ENCODE measurements at regions not wholly inside any gene's neighbourhood (a gene's known extent, or its start where the extent isn't known, plus 50 kb on each side); places are given as distances from the start of the nearest gene placed in this dataset.

- Histone ChIP-seq H3K9me3 (ENCODE audit: low read depth, low read length, poor library complexity, severe bottlenecking) (no peaks in the 10 kb centered on the region), H3K36me3 (ENCODE audit: insufficient read depth, low read length, poor library complexity, severe bottlenecking) (no peaks in the 10 kb centered on the region), H3K4me1 (ENCODE audit: insufficient read depth, low read length, poor library complexity, severe bottlenecking) (no peaks in the 10 kb centered on the region), H3K27me3 (replicated peaks; ENCODE audit: insufficient read depth, low read depth, low read length, poor library complexity) (no peaks in the 10 kb centered on the region), H3K4me3 (ENCODE audit: low read depth, low read length, poor library complexity, severe bottlenecking) (no peak overlapping the region), H3K27ac (ENCODE audit: low read depth, low read length, poor library complexity, severe bottlenecking) (no peak overlapping the region)
- ChIA-PET CTCF (no interaction called here), POLR2A (ENCODE audit: low non-redundant PET) (no interaction called here)
- intact Hi-C loops (cut with micrococcal nuclease; ENCODE audit: unreplicated experiment) = no loop called here
- DNase-seq (ENCODE audit: low spot score) = no peak
- BruUV-seq (replicated peaks) = no TSS peak
- TF ChIP-seq, protein P1, sequence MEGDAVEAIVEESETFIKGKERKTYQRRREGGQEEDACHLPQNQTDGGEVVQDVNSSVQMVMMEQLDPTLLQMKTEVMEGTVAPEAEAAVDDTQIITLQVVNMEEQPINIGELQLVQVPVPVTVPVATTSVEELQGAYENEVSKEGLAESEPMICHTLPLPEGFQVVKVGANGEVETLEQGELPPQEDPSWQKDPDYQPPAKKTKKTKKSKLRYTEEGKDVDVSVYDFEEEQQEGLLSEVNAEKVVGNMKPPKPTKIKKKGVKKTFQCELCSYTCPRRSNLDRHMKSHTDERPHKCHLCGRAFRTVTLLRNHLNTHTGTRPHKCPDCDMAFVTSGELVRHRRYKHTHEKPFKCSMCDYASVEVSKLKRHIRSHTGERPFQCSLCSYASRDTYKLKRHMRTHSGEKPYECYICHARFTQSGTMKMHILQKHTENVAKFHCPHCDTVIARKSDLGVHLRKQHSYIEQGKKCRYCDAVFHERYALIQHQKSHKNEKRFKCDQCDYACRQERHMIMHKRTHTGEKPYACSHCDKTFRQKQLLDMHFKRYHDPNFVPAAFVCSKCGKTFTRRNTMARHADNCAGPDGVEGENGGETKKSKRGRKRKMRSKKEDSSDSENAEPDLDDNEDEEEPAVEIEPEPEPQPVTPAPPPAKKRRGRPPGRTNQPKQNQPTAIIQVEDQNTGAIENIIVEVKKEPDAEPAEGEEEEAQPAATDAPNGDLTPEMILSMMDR (conservative IDR thresholded peaks at IDR 0.05; ENCODE audit: low read depth, low read length) = no peak
- no peak for TF ChIP-seq EZH2 (IDR thresholded peaks at IDR 0.05; ENCODE audit: borderline replicate concordance, low read depth, low read length, poor library complexity, severe bottlenecking)
Observed at GRCh38 chr11:90364527-90364926, 141.7 kb upstream of the CHORDC1 start.

GRCh38 chr11:90363739-90364138 lies 140.9 kb upstream of the CHORDC1 start:
- Histone ChIP-seq H3K36me3 (ENCODE audit: insufficient read depth, low read length, poor library complexity, severe bottlenecking) (no peaks in the 10 kb centered on the region), H3K27ac (ENCODE audit: low read depth, low read length, poor library complexity, severe bottlenecking) (no peak overlapping the region), H3K27me3 (replicated peaks; ENCODE audit: insufficient read depth, low read depth, low read length, poor library complexity) (no peaks in the 10 kb centered on the region), H3K9me3 (ENCODE audit: low read depth, low read length, poor library complexity, severe bottlenecking) (no peaks in the 10 kb centered on the region), H3K4me1 (ENCODE audit: insufficient read depth, low read length, poor library complexity, severe bottlenecking) (no peaks in the 10 kb centered on the region), H3K4me3 (ENCODE audit: low read depth, low read length, poor library complexity, severe bottlenecking) (no peak overlapping the region)
- no TSS peak for BruUV-seq (replicated peaks)
- no peak for DNase-seq (ENCODE audit: low spot score)
- ChIA-PET POLR2A (ENCODE audit: low non-redundant PET) (no interaction called here), CTCF (no interaction called here)
- intact Hi-C loops (cut with micrococcal nuclease; ENCODE audit: unreplicated experiment) = no loop called here
- TF ChIP-seq EZH2 (IDR thresholded peaks at IDR 0.05; ENCODE audit: borderline replicate concordance, low read depth, low read length, poor library complexity, severe bottlenecking) = no peak
- TF ChIP-seq, protein P1 (conservative IDR thresholded peaks at IDR 0.05; ENCODE audit: low read depth, low read length) = no peak

- no peak overlapping the region for H3K4me3 ChIP-seq (ENCODE audit: low read depth, low read length, poor library complexity, severe bottlenecking)
- no peaks in the 10 kb centered on the region for H3K36me3 ChIP-seq (ENCODE audit: insufficient read depth, low read length, poor library complexity, severe bottlenecking)
- no peaks in the 10 kb centered on the region for H3K27me3 ChIP-seq (replicated peaks; ENCODE audit: insufficient read depth, low read depth, low read length, poor library complexity)
- peak; percentile 6 for DNase-seq (ENCODE audit: low spot score)
- TF ChIP-seq EZH2 (IDR thresholded peaks at IDR 0.05; ENCODE audit: borderline replicate concordance, low read depth, low read length, poor library complexity, severe bottlenecking) = no peak
- TF ChIP-seq, protein P1 (conservative IDR thresholded peaks at IDR 0.05; ENCODE audit: low read depth, low read length) = no peak
- H3K27ac ChIP-seq (ENCODE audit: low read depth, low read length, poor library complexity, severe bottlenecking) = no peak overlapping the region
- no TSS peak for BruUV-seq (replicated peaks)
- CTCF ChIA-PET = no interaction called here
- intact Hi-C loops (cut with micrococcal nuclease; ENCODE audit: unreplicated experiment) = no loop called here
- H3K4me1 ChIP-seq (ENCODE audit: insufficient read depth, low read length, poor library complexity, severe bottlenecking) = peaks cover 4% of the 10 kb centered on the region
- POLR2A ChIA-PET (ENCODE audit: low non-redundant PET) = no interaction called here
- no peaks in the 10 kb centered on the region for H3K9me3 ChIP-seq (ENCODE audit: low read depth, low read length, poor library complexity, severe bottlenecking)
Observed at GRCh38 chr11:90355200-90355599, 132.4 kb upstream of the CHORDC1 start.
